Adrenal gland (tissue), 9 donors: ENCODE measurements at regions not wholly inside any gene's neighbourhood (a gene's known extent, or its start where the extent isn't known, plus 50 kb on each side); places are given as distances from the start of the nearest gene placed in this dataset.

Experiments used
- DNase-seq, 7 donors: peaks; one replicate each; pipeline ENCODE4 v3.0.0-alpha.2; 2019 to 2020
- H3K27ac ChIP-seq, 5 donors: fragments of 200-600 bp; sonication (generic) in 4 of 5; 1 replicate in 3 of 5; 2 replicates in 2 of 5; pipeline versions ENCODE4 v1.5.1 to v1.8.0; 2016 to 2020; ENCODE audit warnings: mild to moderate bottlenecking in 1 of 5
- H3K27me3 ChIP-seq: fragments of 200-600 bp; 2 replicates; pipeline ENCODE4 v1.8.0; 2021
- H3K36me3 ChIP-seq, 2 donors: fragments of 200-600 bp; replicated peaks in 1 of 2; 1 replicate in 1 of 2; 2 replicates in 1 of 2; pipeline versions ENCODE4 v1.5.1 to v1.8.0; 2018 to 2022
- H3K4me1 ChIP-seq, 2 donors: fragments of 200-600 bp; replicated peaks in 1 of 2; 1 replicate in 1 of 2; 2 replicates in 1 of 2; pipeline versions ENCODE4 v1.5.1 to v1.8.0; 2018 to 2021
- H3K4me3 ChIP-seq, 4 donors: fragments of 200-600 bp; sonication (generic) in 3 of 4; one replicate each; pipeline ENCODE4 v1.5.1; 2016 to 2018
- H3K9me3 ChIP-seq, 3 donors: fragments of 200-600 bp; sonication (generic) in 1 of 3; replicated peaks in 1 of 3; 1 replicate in 2 of 3; 2 replicates in 1 of 3; pipeline versions ENCODE4 v1.5.1 to v1.8.0; 2016 to 2021
- POLR2A ChIP-seq, 2 donors: fragments of 450-650 bp; IDR thresholded peaks; one replicate each; pipeline ENCODE4 v1.6.1; 2017; ENCODE audit warnings: antibody characterized with exemption in 2 of 2, mild to moderate bottlenecking in 2 of 2, moderate library complexity in 1 of 2
- WGBS, 4 donors: extraction: QIAGEN DNeasy Blood & Tissue Kit in 2 of 4; methylation state at CpG; one replicate each; pipeline versions ENCODE4 v1.1.5 to v1.1.7; 2013 to 2017; 5-methylcytosine and 5-hydroxymethylcytosine counted together
- intact Hi-C, 2 donors: fragments of 100-400 bp; cut with DNase I; formaldehyde crosslinking; loops; one replicate each; pipeline versions ENCODE4 v1.14.1 to v1.15.0; 2022 to 2023
- TF ChIP-seq, protein P1 (sequence below), 6 experiments: fragments of 450-650 bp in 4 of 6; fragments of 200-600 bp in 2 of 6; sonication (generic) in 1 of 6; IDR thresholded peaks; 1 replicate in 5 of 6; 2 replicates in 1 of 6; pipeline versions ENCODE4 v1.5.1 to v1.8.0; 2016 to 2021; ENCODE audit warnings: antibody characterized with exemption in 6 of 6, mild to moderate bottlenecking in 2 of 6, moderate library complexity in 1 of 6
- donor health status: healthy with polysubstance abuse.
- donor health status: Bipolar disorder and iron deficiency.
- donor health status: DM: yes; HTN: yes; CAD: no.
- donor health status: DM: no; HTN: no; CAD: no.
- donor health status: DM: no; HTN: no; CAD: no.

DNA sequence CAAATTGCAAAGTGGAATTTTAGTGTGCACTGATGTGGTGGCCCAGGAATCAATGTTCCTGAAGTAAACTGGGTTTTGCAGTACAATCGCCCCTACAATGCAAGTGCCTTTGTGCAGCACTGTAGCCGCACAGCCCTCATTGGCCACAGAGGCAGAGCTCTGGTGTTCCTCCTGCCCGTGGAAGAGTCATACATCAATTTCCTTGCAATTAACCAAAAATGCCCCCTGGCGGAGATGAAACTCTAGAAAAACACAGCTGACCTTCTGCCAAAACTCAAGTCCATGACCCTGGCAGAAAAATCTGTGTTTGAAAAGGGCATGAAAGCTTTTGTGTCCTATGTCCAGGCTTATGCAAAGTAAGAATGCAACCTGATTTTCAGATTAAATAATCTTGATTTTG lies 117.9 kb upstream of the PRB2 start:
- Histone ChIP-seq H3K36me3 (no peaks in the 10 kb centered on the region), H3K27ac (no peak overlapping the region), H3K27me3 (no peaks in the 10 kb centered on the region), H3K4me1 (no peaks in the 10 kb centered on the region), H3K9me3 (no peaks in the 10 kb centered on the region), H3K4me3 (no peak overlapping the region)
- no peak for TF ChIP-seq POLR2A (IDR thresholded peaks at IDR 0.05)
- TF ChIP-seq, protein P1, sequence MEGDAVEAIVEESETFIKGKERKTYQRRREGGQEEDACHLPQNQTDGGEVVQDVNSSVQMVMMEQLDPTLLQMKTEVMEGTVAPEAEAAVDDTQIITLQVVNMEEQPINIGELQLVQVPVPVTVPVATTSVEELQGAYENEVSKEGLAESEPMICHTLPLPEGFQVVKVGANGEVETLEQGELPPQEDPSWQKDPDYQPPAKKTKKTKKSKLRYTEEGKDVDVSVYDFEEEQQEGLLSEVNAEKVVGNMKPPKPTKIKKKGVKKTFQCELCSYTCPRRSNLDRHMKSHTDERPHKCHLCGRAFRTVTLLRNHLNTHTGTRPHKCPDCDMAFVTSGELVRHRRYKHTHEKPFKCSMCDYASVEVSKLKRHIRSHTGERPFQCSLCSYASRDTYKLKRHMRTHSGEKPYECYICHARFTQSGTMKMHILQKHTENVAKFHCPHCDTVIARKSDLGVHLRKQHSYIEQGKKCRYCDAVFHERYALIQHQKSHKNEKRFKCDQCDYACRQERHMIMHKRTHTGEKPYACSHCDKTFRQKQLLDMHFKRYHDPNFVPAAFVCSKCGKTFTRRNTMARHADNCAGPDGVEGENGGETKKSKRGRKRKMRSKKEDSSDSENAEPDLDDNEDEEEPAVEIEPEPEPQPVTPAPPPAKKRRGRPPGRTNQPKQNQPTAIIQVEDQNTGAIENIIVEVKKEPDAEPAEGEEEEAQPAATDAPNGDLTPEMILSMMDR (IDR thresholded peaks at IDR 0.05): peak in 4 of 6 experiments; percentile 11 to 19 (median 15)
- DNase-seq: peak in 2 of 7 donors; percentile 12 to 58
- intact Hi-C loops: no loop called here
- WGBS, 4 donors: 46 to 53% (median 51%) methylated on average over 4 of the region's 4 CpGs

DNA sequence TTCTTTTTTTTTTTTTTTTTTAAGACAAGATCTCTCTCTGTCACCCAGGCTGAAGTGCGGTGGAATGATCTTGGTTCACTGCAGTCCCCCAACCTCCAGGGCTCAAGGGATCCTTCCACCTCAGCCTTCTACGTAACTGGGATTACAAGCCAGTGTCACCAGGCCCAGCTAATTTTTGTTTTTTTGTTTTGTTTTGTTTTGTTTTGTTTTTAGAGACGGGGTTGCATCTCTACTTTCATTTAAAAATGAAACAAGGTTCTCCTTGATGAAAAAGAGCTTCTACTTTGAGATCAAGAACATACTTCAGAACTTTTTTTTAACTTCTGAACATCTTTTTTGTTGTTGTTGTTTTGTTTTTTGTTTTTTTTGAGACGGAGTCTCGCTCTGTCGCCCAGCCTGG lies 121.7 kb upstream of the PRB2 start:
- no peak for DNase-seq
- H3K9me3 ChIP-seq: no peaks in the 10 kb centered on the region
- WGBS, 4 donors: 90 to 95% (median 93%) methylated on average over 6 of the region's 6 CpGs
- no peak for TF ChIP-seq POLR2A (IDR thresholded peaks at IDR 0.05)
- TF ChIP-seq, protein P1 (IDR thresholded peaks at IDR 0.05): no peak
- H3K27ac ChIP-seq: no peak overlapping the region
- H3K4me1 ChIP-seq: no peaks in the 10 kb centered on the region
- no peaks in the 10 kb centered on the region for H3K36me3 ChIP-seq
- intact Hi-C loops: no loop called here
- no peak overlapping the region for H3K4me3 ChIP-seq
- no peaks in the 10 kb centered on the region for H3K27me3 ChIP-seq

DNA sequence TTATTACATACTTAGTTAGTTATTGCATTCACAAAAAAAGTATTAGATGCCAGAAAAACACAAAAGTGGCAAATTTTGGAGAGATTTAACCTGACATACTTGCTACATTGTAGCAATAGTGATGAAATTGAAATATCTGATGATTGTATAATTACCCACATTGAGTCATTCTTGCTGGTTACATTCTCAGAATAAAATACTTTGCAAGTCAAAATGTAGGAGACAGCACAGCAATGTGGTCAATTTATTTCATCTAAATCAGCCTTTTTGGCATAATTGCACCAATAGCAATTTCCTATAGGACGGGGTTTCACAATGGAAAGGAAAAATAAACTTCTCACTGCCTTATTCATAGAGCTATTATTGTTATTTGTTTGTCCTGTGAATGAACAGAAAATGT lies 125.0 kb upstream of the ETV6 start:
- H3K27ac ChIP-seq: no peak overlapping the region
- H3K27me3 ChIP-seq: no peaks in the 10 kb centered on the region
- H3K9me3 ChIP-seq: no peaks in the 10 kb centered on the region
- DNase-seq: no peak
- intact Hi-C loops: no loop called here
- H3K4me1 ChIP-seq: no peaks in the 10 kb centered on the region
- H3K4me3 ChIP-seq: no peak overlapping the region
- TF ChIP-seq, protein P1 (IDR thresholded peaks at IDR 0.05): no peak
- no peak for TF ChIP-seq POLR2A (IDR thresholded peaks at IDR 0.05)
- WGBS, 4 donors: 60 to 72% (median 69%) methylated on average over 1 of the region's 1 CpG
- H3K36me3 ChIP-seq: no peaks in the 10 kb centered on the region

DNA sequence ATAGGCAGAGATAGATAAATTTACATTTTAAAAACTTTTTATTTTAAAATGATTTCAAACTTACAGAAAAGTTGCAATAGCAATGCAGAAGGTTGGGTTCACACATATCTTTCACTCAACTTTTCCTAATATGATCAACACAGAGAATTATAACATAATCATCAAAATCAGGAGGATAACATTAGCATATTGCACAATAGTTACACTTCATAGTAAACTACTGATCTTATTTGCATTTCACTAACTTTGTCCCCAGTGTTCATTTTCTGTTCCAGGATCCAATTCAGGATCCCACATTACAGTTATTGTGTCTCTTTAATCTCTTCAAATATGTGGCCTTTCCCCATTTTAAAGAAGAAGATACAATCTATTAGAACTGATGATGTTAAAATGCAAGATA lies 115.4 kb upstream of the ETV6 start:
- intact Hi-C loops: no loop called here
- Histone ChIP-seq H3K4me3 (no peak overlapping the region), H3K27me3 (no peaks in the 10 kb centered on the region), H3K9me3 (no peaks in the 10 kb centered on the region), H3K36me3 (no peaks in the 10 kb centered on the region), H3K4me1 (no peaks in the 10 kb centered on the region), H3K27ac (no peak overlapping the region)
- DNase-seq: no peak
- TF ChIP-seq, protein P1 (IDR thresholded peaks at IDR 0.05): no peak
- TF ChIP-seq POLR2A (IDR thresholded peaks at IDR 0.05): no peak
